ENCODE measurements at regions not wholly inside any gene's neighbourhood (a gene's known extent, or its start where the extent isn't known, plus 50 kb on each side); places are given as distances from the start of the nearest gene placed in this dataset.

DNA sequence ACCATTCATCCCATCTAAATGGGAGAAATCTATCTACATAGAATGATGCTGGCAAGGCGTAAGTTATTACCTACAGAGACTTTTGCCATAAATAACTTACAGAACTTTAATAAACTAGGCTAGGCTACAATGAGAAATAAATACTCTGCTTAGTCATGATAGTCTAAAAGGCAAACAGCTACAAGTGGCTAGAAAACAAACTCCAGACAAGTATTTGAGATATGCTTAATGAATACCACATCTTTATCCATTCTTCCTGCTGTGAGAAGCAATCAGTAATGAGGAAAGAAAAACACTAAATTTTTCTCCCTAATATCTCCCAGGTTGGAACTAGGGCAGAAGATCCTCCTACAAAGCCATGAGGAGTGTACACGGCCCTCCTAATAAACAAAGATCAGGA lies 187.0 kb upstream of the OLFM3 start:
- no peaks in the 10 kb centered on the region for H4K20me1 ChIP-seq (replicated peaks in 1 of 2; ENCODE audit: control insufficient read depth in 1 of 2, insufficient read depth in 2 of 2, low read length in 2 of 2)
- H3K4ac ChIP-seq (replicated peaks; ENCODE audit: insufficient read length, low read depth, low read length), result no peak overlapping the region
- FAIRE-seq (no peak), DNase-seq (ENCODE audit: low read depth in 1 of 2, low spot score in 2 of 2) (no peak)
- H3K27ac ChIP-seq (ENCODE audit: low read depth, low read length), result no peak overlapping the region
- no peak overlapping the region for H3K4me3 ChIP-seq (ENCODE audit: extremely low read depth in 1 of 4, insufficient read depth in 2 of 4, low read depth in 3 of 4, low read length in 4 of 4)
- no peaks in the 10 kb centered on the region for H3K27me3 ChIP-seq (replicated peaks in 1 of 4; ENCODE audit: control insufficient read depth in 3 of 4, extremely low read depth in 1 of 4, insufficient read depth in 3 of 4, low read length in 3 of 4)
- no peak overlapping the region for H4K91ac ChIP-seq (replicated peaks; ENCODE audit: insufficient read length, low read length)
- H2BK120ac ChIP-seq (replicated peaks; ENCODE audit: low read depth, low read length), result no peak overlapping the region
- H3K14ac ChIP-seq (ENCODE audit: insufficient read length), result no peak overlapping the region
- no peaks in the 10 kb centered on the region for H3K79me2 ChIP-seq (ENCODE audit: control insufficient read depth in 1 of 2, insufficient read depth in 2 of 2, low read length in 2 of 2)
- H3K56ac ChIP-seq (replicated peaks; ENCODE audit: insufficient read length, low read depth, low read length), result no peak overlapping the region
- no peaks in the 10 kb centered on the region for H3K9me3 ChIP-seq (ENCODE audit: insufficient read depth in 2 of 2, low read depth in 1 of 2, low read length in 1 of 2)
- H4K8ac ChIP-seq (ENCODE audit: extremely low read depth, insufficient read depth, low read length), result no peak overlapping the region
- no peak overlapping the region for H2BK5ac ChIP-seq (ENCODE audit: low read depth, low read length)
- H2AK5ac ChIP-seq (ENCODE audit: low read depth, low read length), result no peak overlapping the region
- H3K79me1 ChIP-seq (ENCODE audit: low read depth, low read length), result no peaks in the 10 kb centered on the region
- no peaks in the 10 kb centered on the region for H3K23me2 ChIP-seq (ENCODE audit: low read depth, low read length)
- WGBS, 2 experiments (ENCODE audit: extremely low coverage in 1 of 2, insufficient coverage in 1 of 2, insufficient read length in 1 of 2, insufficient replicate concordance in 2 of 2, low coverage in 1 of 2, low lambda C conversion rate in 2 of 2, missing lambda C conversion rate in 1 of 2), result 85% methylated on average over 2 of the region's 2 CpGs; no CpG with 5 or more reads in 1 of the 2 experiments
- H3K36me3 ChIP-seq (ENCODE audit: control insufficient read depth in 2 of 4, insufficient read depth in 4 of 4, low read length in 3 of 4), result no peaks in the 10 kb centered on the region
- H2BK15ac ChIP-seq (ENCODE audit: low read length), result no peak overlapping the region
- no peak overlapping the region for H3K9ac ChIP-seq (replicated peaks in 1 of 4; ENCODE audit: extremely low read depth in 1 of 4, low read depth in 3 of 4, low read length in 3 of 4)
- no peak overlapping the region for H2AFZ ChIP-seq (ENCODE audit: low read length)
- CTCF ChIA-PET (ENCODE audit: partially characterized antibody), result interaction anchor here (0.8 kb wide), 1 partner anchor 9 kb away, joined by 4 read pairs; no protein-coding TSS in a partner anchor
- no peak overlapping the region for H2BK20ac ChIP-seq (ENCODE audit: low read length)
- TF ChIP-seq EP300 (IDR thresholded peaks at IDR 0.05; ENCODE audit: borderline replicate concordance in 1 of 2, low read depth in 2 of 2, low read length in 2 of 2) (no peak), BRCA1 (IDR thresholded peaks at IDR 0.05; ENCODE audit: low read depth, low read length) (no peak), SP1 (IDR thresholded peaks at IDR 0.05; ENCODE audit: low read depth, low read length) (no peak), PHF8 (conservative IDR thresholded peaks at IDR 0.05; ENCODE audit: low read depth, low read length) (no peak), USF2 (IDR thresholded peaks at IDR 0.05; ENCODE audit: low read length) (no peak), TAF7 (optimal IDR thresholded peaks at IDR 0.05; ENCODE audit: borderline replicate concordance, low read depth, low read length) (no peak), CBX8 (IDR thresholded peaks at IDR 0.05; ENCODE audit: borderline replicate concordance, low read depth, low read length) (no peak), KDM5A (IDR thresholded peaks at IDR 0.05; ENCODE audit: low read length) (no peak), HDAC2 (IDR thresholded peaks at IDR 0.05; ENCODE audit: borderline replicate concordance in 1 of 2, low read depth in 2 of 2, low read length in 2 of 2) (no peak), CHD2 (IDR thresholded peaks at IDR 0.05; ENCODE audit: low read length) (no peak), KDM4A (IDR thresholded peaks at IDR 0.05; ENCODE audit: low read depth, low read length, severe bottlenecking) (no peak)
- TF ChIP-seq, protein P1, sequence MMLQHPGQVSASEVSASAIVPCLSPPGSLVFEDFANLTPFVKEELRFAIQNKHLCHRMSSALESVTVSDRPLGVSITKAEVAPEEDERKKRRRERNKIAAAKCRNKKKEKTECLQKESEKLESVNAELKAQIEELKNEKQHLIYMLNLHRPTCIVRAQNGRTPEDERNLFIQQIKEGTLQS (IDR thresholded peaks at IDR 0.05; ENCODE audit: insufficient read depth, low read depth, low read length), result no peak
- H4K5ac ChIP-seq (ENCODE audit: insufficient read length, low read depth, low read length), result no peak overlapping the region
- no peak overlapping the region for H3K23ac ChIP-seq (ENCODE audit: insufficient read length)
- POLR2A ChIA-PET (ENCODE audit: partially characterized antibody), result no interaction called here
- no peak overlapping the region for H3K4me2 ChIP-seq (ENCODE audit: insufficient read depth in 1 of 2, low read depth in 2 of 2, low read length in 2 of 2)
- no peaks in the 10 kb centered on the region for H3K4me1 ChIP-seq (replicated peaks in 1 of 4; ENCODE audit: control insufficient read depth in 3 of 4, insufficient read depth in 4 of 4, low read length in 3 of 4)
- H3K18ac ChIP-seq (ENCODE audit: extremely low read depth, low read length), result no peak overlapping the region
- H2BK12ac ChIP-seq (ENCODE audit: low read depth, low read length), result no peak overlapping the region

All from H1 (cell line).